ENCODE measurements at regions not wholly inside any gene's neighbourhood (a gene's known extent, or its start where the extent isn't known, plus 50 kb on each side); places are given as distances from the start of the nearest gene placed in this dataset.
A peak's percentile ranks its signal among the peaks of the same experiment; 100 is the strongest.

- Histone ChIP-seq H3K36me3 (ENCODE audit: control insufficient read depth in 2 of 4, insufficient read depth in 4 of 4, low read length in 3 of 4) (no peaks in the 10 kb centered on the region), H3K9me3 (ENCODE audit: insufficient read depth in 2 of 2, low read depth in 1 of 2, low read length in 1 of 2) (no peaks in the 10 kb centered on the region), H4K5ac (ENCODE audit: insufficient read length, low read depth, low read length) (no peak overlapping the region), H3K4me2 (ENCODE audit: insufficient read depth in 1 of 2, low read depth in 2 of 2, low read length in 2 of 2) (no peak overlapping the region), H2BK20ac (ENCODE audit: low read length) (no peak overlapping the region), H3K23ac (ENCODE audit: insufficient read length) (no peak overlapping the region), H3K14ac (ENCODE audit: insufficient read length) (no peak overlapping the region), H3K27me3 (replicated peaks in 1 of 4; ENCODE audit: control insufficient read depth in 3 of 4, extremely low read depth in 1 of 4, insufficient read depth in 3 of 4, low read length in 3 of 4) (no peaks in the 10 kb centered on the region), H2AK5ac (ENCODE audit: low read depth, low read length) (0 out of 2 replicates have a peak overlapping the region, but pooled peaks have one; percentile 53), H3K9ac (replicated peaks in 1 of 4; ENCODE audit: extremely low read depth in 1 of 4, low read depth in 3 of 4, low read length in 3 of 4) (no peak overlapping the region), H2AFZ (ENCODE audit: low read length) (no peak overlapping the region), H3K79me2 (ENCODE audit: control insufficient read depth in 1 of 2, insufficient read depth in 2 of 2, low read length in 2 of 2) (no peaks in the 10 kb centered on the region), H2BK5ac (ENCODE audit: low read depth, low read length) (no peak overlapping the region), H3K4me3 (ENCODE audit: extremely low read depth in 1 of 4, insufficient read depth in 2 of 4, low read depth in 3 of 4, low read length in 4 of 4) (no peak overlapping the region), H2BK15ac (ENCODE audit: low read length) (no peak overlapping the region), H3K56ac (replicated peaks; ENCODE audit: insufficient read length, low read depth, low read length) (no peak overlapping the region), H4K91ac (replicated peaks; ENCODE audit: insufficient read length, low read length) (no peak overlapping the region), H3K27ac (ENCODE audit: low read depth, low read length) (no peak overlapping the region), H3K4me1 (replicated peaks in 1 of 4; ENCODE audit: control insufficient read depth in 3 of 4, insufficient read depth in 4 of 4, low read length in 3 of 4) (no peaks in the 10 kb centered on the region), H2BK12ac (ENCODE audit: low read depth, low read length) (peak overlapping the region; percentile 94), H4K20me1 (replicated peaks in 1 of 2; ENCODE audit: control insufficient read depth in 1 of 2, insufficient read depth in 2 of 2, low read length in 2 of 2) (no peaks in the 10 kb centered on the region), H2BK120ac (replicated peaks; ENCODE audit: low read depth, low read length) (no peak overlapping the region), H4K8ac (ENCODE audit: extremely low read depth, insufficient read depth, low read length) (no peak overlapping the region; the same call in 1 of the 2 replicates), H3K23me2 (ENCODE audit: low read depth, low read length) (no peaks in the 10 kb centered on the region), H3K18ac (ENCODE audit: extremely low read depth, low read length) (no peak overlapping the region), H3K79me1 (ENCODE audit: low read depth, low read length) (no peaks in the 10 kb centered on the region), H3K4ac (replicated peaks; ENCODE audit: insufficient read length, low read depth, low read length) (no peak overlapping the region)
- ChIA-PET CTCF (ENCODE audit: partially characterized antibody) (interaction anchor here (0.7 to 2.3 kb wide), 13 partner anchors 9 to 469 kb away, joined by 3 to 25 read pairs (median 4); no protein-coding TSS in a partner anchor), POLR2A (ENCODE audit: partially characterized antibody) (no interaction called here)
- no peak for TF ChIP-seq RBBP5 (IDR thresholded peaks at IDR 0.05; ENCODE audit: borderline replicate concordance, low read depth, low read length)
- TF ChIP-seq RAD21 (IDR thresholded peaks at IDR 0.05 in 1 of 2, conservative IDR thresholded peaks at IDR 0.05 in 1 of 2; ENCODE audit: low read depth in 2 of 2, low read length in 2 of 2): peak; percentile 75 to 82
- TF ChIP-seq CTCF (IDR thresholded peaks at IDR 0.05; ENCODE audit: control extremely low read depth in 1 of 3, insufficient read depth in 1 of 3, low read depth in 1 of 3, low read length in 3 of 3): peak in 2 of 3 experiments; percentile 34 to 49; a peak in 3 of 4 replicates
- FAIRE-seq: no peak
- no peak for DNase-seq (ENCODE audit: low read depth in 1 of 2, low spot score in 2 of 2)
- WGBS, 2 experiments (ENCODE audit: extremely low coverage in 1 of 2, insufficient coverage in 1 of 2, insufficient read length in 1 of 2, insufficient replicate concordance in 2 of 2, low coverage in 1 of 2, low lambda C conversion rate in 2 of 2, missing lambda C conversion rate in 1 of 2): 80% methylated on average over 3 of the region's 3 CpGs; no CpG with 5 or more reads in 1 of the 2 experiments
Measured at GRCh38 chr5:9774472-9775079, 144.4 kb upstream of the TAS2R1 start.
